ENCODE measurements at regions not wholly inside any gene's neighbourhood (a gene's known extent, or its start where the extent isn't known, plus 50 kb on each side); places are given as distances from the start of the nearest gene placed in this dataset.

DNA sequence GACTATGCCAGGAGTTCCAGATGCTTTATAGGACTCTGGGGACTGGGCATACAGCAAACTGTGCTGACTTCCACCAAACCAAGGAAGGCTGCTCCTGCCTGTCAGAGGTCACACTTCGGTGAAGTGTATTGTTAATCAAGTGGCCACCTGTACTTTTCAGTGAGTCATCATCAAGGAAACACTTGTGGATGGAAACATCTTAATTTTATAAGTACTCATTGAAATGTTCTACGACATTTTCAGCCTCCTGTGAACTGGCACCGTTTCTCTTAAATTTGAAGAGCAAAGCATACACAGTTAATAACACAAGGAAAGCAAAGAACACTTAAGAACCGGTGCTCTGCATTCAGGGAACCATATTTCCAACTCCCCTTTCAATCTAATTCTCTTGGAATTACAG is 801.7 kb upstream of the DPPA4 start:
- TF ChIP-seq NR2F2 (IDR thresholded peaks at IDR 0.05) (no peak), CTCF (IDR thresholded peaks at IDR 0.05; ENCODE audit: low read depth, low read length, missing input control) (no peak), RXRA (IDR thresholded peaks at IDR 0.05) (no peak), JUND (IDR thresholded peaks at IDR 0.05) (no peak), MAX (IDR thresholded peaks at IDR 0.05) (no peak)
- TF ChIP-seq, protein P1, sequence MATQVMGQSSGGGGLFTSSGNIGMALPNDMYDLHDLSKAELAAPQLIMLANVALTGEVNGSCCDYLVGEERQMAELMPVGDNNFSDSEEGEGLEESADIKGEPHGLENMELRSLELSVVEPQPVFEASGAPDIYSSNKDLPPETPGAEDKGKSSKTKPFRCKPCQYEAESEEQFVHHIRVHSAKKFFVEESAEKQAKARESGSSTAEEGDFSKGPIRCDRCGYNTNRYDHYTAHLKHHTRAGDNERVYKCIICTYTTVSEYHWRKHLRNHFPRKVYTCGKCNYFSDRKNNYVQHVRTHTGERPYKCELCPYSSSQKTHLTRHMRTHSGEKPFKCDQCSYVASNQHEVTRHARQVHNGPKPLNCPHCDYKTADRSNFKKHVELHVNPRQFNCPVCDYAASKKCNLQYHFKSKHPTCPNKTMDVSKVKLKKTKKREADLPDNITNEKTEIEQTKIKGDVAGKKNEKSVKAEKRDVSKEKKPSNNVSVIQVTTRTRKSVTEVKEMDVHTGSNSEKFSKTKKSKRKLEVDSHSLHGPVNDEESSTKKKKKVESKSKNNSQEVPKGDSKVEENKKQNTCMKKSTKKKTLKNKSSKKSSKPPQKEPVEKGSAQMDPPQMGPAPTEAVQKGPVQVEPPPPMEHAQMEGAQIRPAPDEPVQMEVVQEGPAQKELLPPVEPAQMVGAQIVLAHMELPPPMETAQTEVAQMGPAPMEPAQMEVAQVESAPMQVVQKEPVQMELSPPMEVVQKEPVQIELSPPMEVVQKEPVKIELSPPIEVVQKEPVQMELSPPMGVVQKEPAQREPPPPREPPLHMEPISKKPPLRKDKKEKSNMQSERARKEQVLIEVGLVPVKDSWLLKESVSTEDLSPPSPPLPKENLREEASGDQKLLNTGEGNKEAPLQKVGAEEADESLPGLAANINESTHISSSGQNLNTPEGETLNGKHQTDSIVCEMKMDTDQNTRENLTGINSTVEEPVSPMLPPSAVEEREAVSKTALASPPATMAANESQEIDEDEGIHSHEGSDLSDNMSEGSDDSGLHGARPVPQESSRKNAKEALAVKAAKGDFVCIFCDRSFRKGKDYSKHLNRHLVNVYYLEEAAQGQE (IDR thresholded peaks at IDR 0.05): no peak
